GM23338 (cell line): ENCODE measurements at regions not wholly inside any gene's neighbourhood (a gene's known extent, or its start where the extent isn't known, plus 50 kb on each side); places are given as distances from the start of the nearest gene placed in this dataset.

Source experiments
- CTCF ChIP-seq, 2 experiments: fragments of 200-600 bp in 1 of 2; sonication (generic) in 1 of 2; conservative IDR thresholded peaks; 2 replicates each; pipeline versions ENCODE4 v1.5.1 to v1.6.1; 2016 to 2017; ENCODE audit warnings: antibody characterized with exemption in 2 of 2, low read depth in 2 of 2, mild to moderate bottlenecking in 2 of 2, moderate library complexity in 1 of 2
- ETS1 ChIP-seq: IDR thresholded peaks from 2 replicates; pipeline ENCODE4 v1.6.1; 2016; ENCODE audit warnings: antibody characterized with exemption
- EZH2phosphoT487 ChIP-seq: fragments of 200-600 bp; sonication (generic); IDR thresholded peaks from one replicate; pipeline ENCODE4 v1.8.1; 2018; ENCODE audit warnings: antibody characterized with exemption; ENCODE audit not compliant: unreplicated experiment
- POLR2AphosphoS5 ChIP-seq: IDR thresholded peaks from 2 replicates; pipeline ENCODE4 v1.6.1; 2016; ENCODE audit warnings: antibody characterized with exemption, low read depth
- REST ChIP-seq: IDR thresholded peaks from one replicate; pipeline ENCODE4 v1.6.1; 2018; ENCODE audit warnings: antibody characterized with exemption; ENCODE audit not compliant: unreplicated experiment

GRCh38 chr11:33500332-33500731 is 200.3 kb downstream of the C11orf91 start:
- TF ChIP-seq CTCF (conservative IDR thresholded peaks at IDR 0.05; ENCODE audit: low read depth in 2 of 2) (no peak), REST (no peak), POLR2AphosphoS5 (no peak), EZH2phosphoT487 (no peak), ETS1 (no peak)
